HEK293T (cell line): ENCODE measurements at regions not wholly inside any gene's neighbourhood (a gene's known extent, or its start where the extent isn't known, plus 50 kb on each side); places are given as distances from the start of the nearest gene placed in this dataset.
A peak's percentile ranks its signal among the peaks of the same experiment; 100 is the strongest.

Experiments
- CTCF ChIA-PET: fragments of 350-600 bp; formaldehyde crosslinking; extraction: SDS; loops from one replicate; lab custom pipeline; 2021; ENCODE audit warnings: antibody characterized with exemption, inconsistent platforms; lab: Yijun Ruan, JAX
- POLR2A ChIA-PET: fragments of 350-600 bp; formaldehyde crosslinking; extraction: SDS; loops from one replicate; lab custom pipeline; 2020; ENCODE audit warnings: antibody characterized with exemption, inconsistent platforms; lab: Yijun Ruan, JAX
- DNase-seq: peaks from one replicate; pipeline ENCODE4 v3.0.0; 2012; ENCODE audit warnings: mixed read lengths; ENCODE audit errors: extremely low spot score
- ARNT ChIP-seq: fragments of 450-650 bp; IDR thresholded peaks from 2 replicates; pipeline ENCODE4 v1.6.1; 2017; ENCODE audit warnings: mild to moderate bottlenecking
- BHLHE40 ChIP-seq: fragments of 450-650 bp; IDR thresholded peaks from 2 replicates; pipeline ENCODE4 v1.6.1; 2016; ENCODE audit warnings: mild to moderate bottlenecking, moderate library complexity, borderline replicate concordance
- CTBP1 ChIP-seq: fragments of 450-650 bp; IDR thresholded peaks from 2 replicates; pipeline ENCODE4 v1.6.1; 2016; ENCODE audit warnings: borderline replicate concordance
- ELF4 ChIP-seq: fragments of 450-650 bp; IDR thresholded peaks from 2 replicates; pipeline ENCODE4 v1.6.1; 2017; ENCODE audit warnings: antibody characterized with exemption
- FOXA1 ChIP-seq: fragments of 450-650 bp; IDR thresholded peaks from 2 replicates; pipeline ENCODE4 v1.6.1; 2016; ENCODE audit warnings: mild to moderate bottlenecking
- FOXK2 ChIP-seq: fragments of 450-650 bp; IDR thresholded peaks from 2 replicates; pipeline ENCODE4 v1.6.1; 2016; ENCODE audit warnings: mild to moderate bottlenecking
- FOXM1 ChIP-seq: fragments of 450-650 bp; IDR thresholded peaks from 2 replicates; pipeline ENCODE4 v1.6.1; 2017; ENCODE audit warnings: mild to moderate bottlenecking, borderline replicate concordance
- HDGF ChIP-seq: fragments of 450-650 bp; IDR thresholded peaks from 2 replicates; pipeline ENCODE4 v1.6.1; 2017; ENCODE audit warnings: antibody characterized with exemption, borderline replicate concordance
- L3MBTL2 ChIP-seq: fragments of 450-650 bp; conservative IDR thresholded peaks from 2 replicates; pipeline ENCODE4 v1.6.1; 2016; ENCODE audit warnings: mild to moderate bottlenecking
- LEF1 ChIP-seq: fragments of 450-650 bp; IDR thresholded peaks from 2 replicates; pipeline ENCODE4 v1.6.1; 2017; ENCODE audit warnings: mild to moderate bottlenecking, borderline replicate concordance
- NFRKB ChIP-seq: fragments of 450-650 bp; IDR thresholded peaks from 2 replicates; pipeline ENCODE4 v1.6.1; 2016; ENCODE audit warnings: mild to moderate bottlenecking, moderate library complexity
- SP1 ChIP-seq: fragments of 450-650 bp; IDR thresholded peaks from 2 replicates; pipeline ENCODE4 v1.6.1; 2017
- SUZ12 ChIP-seq: fragments of 450-650 bp; IDR thresholded peaks from 2 replicates; pipeline ENCODE4 v1.6.1; 2016; ENCODE audit warnings: mild to moderate bottlenecking
- TARDBP ChIP-seq: fragments of 450-650 bp; IDR thresholded peaks from 2 replicates; pipeline ENCODE4 v1.6.1; 2016
- ZNF384 ChIP-seq: fragments of 450-650 bp; IDR thresholded peaks from 2 replicates; pipeline ENCODE4 v1.6.1; 2016
- TF ChIP-seq, protein P1 (sequence below): fragments of 450-650 bp; IDR thresholded peaks from 2 replicates; pipeline ENCODE4 v1.6.1; 2016

DNA sequence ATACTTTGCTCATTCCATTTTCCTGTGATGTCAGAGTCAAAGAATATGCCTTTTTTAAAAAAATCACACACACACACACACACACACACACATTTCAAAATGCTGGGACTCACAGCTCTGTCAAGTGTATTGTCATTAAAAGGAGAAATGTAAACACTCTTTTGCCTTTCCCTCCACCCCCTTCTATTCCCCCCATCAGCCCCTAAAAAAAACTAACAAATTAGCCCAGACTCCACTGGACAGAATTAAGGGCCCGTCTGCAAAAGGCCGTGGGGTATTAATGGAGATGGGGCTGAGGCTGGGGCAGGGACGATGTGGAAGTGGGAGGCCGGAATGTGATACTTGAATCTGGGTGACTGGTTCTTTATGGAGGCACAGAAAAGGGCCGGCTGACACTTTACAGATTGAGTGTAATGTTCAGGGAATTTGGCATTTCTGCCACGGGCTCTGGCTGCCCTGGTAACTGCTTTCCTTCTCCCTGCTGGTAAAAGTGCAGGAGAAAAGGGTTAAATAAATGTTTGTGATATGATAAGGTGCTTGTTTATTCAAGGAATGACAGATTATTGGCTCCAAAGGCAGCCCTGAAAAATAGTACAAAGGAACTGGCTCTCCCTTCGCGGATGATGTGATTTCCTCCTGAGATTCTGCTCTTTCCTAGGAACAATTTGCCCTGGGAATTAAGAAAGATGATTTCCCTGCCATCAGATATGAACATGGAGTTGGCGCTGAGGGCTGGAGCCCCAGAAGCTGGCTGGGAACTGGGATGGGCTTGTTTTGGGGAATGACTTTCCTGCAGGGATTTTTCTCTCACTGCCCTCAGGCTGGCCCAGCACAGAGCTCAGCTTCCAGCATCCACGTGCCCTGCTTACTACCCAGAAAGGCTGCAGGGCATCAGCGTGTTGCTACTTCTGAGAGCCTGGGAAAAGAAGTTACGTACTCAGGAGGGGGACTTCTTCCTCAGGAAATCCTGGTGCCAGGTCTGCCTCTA lies 52.8 kb upstream of the CTAGE1 start:
- CTCF ChIA-PET = interaction anchor here (1.0 kb wide), 2 partner anchors 92 to 473 kb away, joined by 3 read pairs; no protein-coding TSS in a partner anchor
- TF ChIP-seq ARNT = no peak
- no peak for TF ChIP-seq SUZ12
- peak; percentile 36 for DNase-seq
- POLR2A ChIA-PET = interaction anchor here (0.9 to 1.8 kb wide), 4 partner anchors 8 to 36 kb away, joined by 3 to 4 read pairs (median 3); no protein-coding TSS in a partner anchor

DNA sequence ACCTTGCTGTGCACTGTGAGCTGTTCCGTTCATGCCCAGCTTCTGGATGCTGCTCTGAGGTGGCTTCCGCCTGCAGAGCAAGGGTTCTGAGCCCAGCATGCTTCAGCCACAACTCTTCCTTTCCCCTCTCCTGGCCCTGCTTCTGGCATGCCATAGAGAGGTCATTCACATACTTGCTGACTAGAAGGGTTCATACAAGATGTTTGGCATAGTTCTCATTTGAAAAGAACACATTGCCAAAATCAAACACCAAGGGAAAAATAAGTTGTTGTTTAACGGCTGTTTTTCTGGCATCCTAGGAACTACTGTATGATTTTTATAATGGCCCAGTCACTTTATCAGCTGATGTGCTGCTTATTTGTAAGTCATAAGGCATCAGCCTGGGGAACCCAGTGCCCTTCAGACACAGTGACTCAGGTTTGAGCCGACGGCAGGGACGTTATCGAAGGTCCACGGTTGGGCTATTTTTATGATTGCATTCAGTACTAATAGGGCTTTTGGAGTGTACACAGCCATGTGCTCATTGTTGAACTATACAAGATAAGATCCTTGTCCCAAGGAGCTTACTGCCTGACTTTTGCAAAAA lies 53.9 kb upstream of the CTAGE1 start:
- TF ChIP-seq FOXK2 (no peak), BHLHE40 (no peak), LEF1 (no peak), SUZ12 (no peak), SP1 (no peak), ZNF384 (no peak), ARNT (no peak), L3MBTL2 (no peak), CTBP1 (no peak), NFRKB (no peak), ELF4 (no peak)
- TF ChIP-seq, protein P1, sequence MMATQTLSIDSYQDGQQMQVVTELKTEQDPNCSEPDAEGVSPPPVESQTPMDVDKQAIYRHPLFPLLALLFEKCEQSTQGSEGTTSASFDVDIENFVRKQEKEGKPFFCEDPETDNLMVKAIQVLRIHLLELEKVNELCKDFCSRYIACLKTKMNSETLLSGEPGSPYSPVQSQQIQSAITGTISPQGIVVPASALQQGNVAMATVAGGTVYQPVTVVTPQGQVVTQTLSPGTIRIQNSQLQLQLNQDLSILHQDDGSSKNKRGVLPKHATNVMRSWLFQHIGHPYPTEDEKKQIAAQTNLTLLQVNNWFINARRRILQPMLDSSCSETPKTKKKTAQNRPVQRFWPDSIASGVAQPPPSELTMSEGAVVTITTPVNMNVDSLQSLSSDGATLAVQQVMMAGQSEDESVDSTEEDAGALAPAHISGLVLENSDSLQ = no peak
- POLR2A ChIA-PET = interaction anchor here (0.6 to 1.8 kb wide), 9 partner anchors 9 to 302 kb away, joined by 3 to 4 read pairs (median 3); partner anchors contain the start of gene GATA6
- no peak for DNase-seq
- CTCF ChIA-PET = interaction anchor here (0.9 to 1.5 kb wide), 5 partner anchors 9 to 474 kb away, joined by 3 to 4 read pairs (median 3); no protein-coding TSS in a partner anchor

DNA sequence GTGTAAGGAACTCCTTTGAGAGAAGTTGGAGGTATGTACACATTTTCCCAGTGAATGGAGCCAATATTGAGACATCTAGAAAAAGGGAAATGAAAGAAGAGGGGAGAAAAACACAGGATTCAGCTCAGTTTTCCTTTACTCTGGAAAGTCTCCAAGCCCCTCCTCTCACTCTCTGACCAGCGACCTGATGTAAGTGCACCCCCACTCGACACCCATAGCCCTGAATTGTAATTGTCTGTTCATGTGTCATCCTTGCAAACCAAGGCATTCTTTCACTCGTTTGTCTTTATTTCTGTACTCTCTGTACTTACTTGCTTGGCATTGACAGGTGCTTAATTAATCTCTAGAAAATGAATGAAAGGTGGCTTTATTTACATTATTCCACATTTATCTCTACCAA lies 55.7 kb upstream of the CTAGE1 start:
- POLR2A ChIA-PET = interaction anchor here (1.5 kb wide), 1 partner anchor 21 kb away, joined by 3 read pairs; no protein-coding TSS in a partner anchor
- TF ChIP-seq ZNF384 = no peak
- TF ChIP-seq, protein P1 = no peak
- no peak for TF ChIP-seq LEF1
- no peak for TF ChIP-seq FOXA1
- no peak for TF ChIP-seq CTBP1
- TF ChIP-seq HDGF = no peak
- TF ChIP-seq BHLHE40 = no peak
- TF ChIP-seq L3MBTL2 = no peak
- TF ChIP-seq ARNT = no peak
- TF ChIP-seq TARDBP = no peak
- TF ChIP-seq NFRKB = no peak
- CTCF ChIA-PET = no interaction called here
- no peak for DNase-seq

DNA sequence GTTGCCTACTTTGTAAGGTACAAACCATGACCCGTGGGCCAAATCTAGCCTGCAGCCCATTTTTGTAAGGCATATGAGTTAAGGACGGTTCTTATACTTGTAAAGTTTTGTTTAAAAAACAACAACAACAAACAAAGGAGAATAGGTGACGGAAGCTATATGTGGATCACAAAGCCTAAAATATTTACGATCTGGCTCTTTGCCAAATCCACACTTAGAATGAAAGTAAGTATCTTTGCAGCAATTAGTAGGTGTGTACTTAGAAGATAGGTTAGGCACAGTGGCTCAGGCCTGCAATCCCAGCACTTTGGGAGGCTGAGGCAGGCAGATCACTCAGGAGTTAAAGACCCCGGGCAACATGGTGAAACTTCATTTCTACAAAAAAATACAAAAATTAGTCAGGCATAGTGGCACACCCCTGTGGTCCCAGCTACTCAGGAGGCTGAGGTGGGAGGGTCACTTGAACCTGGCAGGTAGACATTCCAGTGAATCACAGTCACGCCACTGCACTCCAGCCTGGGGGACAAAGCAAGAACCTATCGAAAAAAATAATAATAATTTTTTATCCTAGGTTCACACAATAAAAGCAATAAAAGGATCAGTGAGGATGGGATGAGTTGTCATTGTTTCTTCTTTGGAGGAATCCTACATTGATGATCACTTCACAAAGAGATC lies 57.8 kb upstream of the CTAGE1 start:
- ChIA-PET CTCF (no interaction called here), POLR2A (interaction anchor here (1.4 kb wide), 1 partner anchor 86 kb away, joined by 3 read pairs; no protein-coding TSS in a partner anchor)
- TF ChIP-seq FOXM1 (no peak), SUZ12 (no peak), L3MBTL2 (no peak), ELF4 (no peak), ARNT (no peak), CTBP1 (no peak), HDGF (no peak), ZNF384 (no peak), FOXK2 (no peak), NFRKB (no peak), BHLHE40 (no peak), FOXA1 (no peak), TARDBP (no peak), LEF1 (no peak)
- no peak for DNase-seq

DNA sequence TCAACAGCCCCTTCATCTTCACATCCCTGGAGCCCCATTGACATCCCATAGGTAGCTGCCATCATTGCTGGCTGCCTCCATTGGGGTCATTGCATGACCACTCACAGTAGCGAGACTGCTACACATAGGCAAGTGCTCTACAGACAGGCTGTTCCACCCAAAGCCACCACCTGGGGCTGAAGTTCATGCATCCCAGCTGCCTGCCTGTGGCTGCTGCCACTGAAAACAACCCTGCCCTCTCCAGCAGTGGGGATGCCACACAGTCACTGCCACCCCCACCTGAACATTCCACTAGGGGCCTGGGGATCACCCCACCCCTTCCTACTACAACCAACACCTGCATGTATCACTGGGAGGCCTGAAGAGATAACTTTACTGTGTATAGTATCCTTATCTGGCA lies 59.5 kb upstream of the CTAGE1 start:
- TF ChIP-seq ARNT = no peak
- TF ChIP-seq LEF1 = no peak
- TF ChIP-seq FOXM1 = no peak
- TF ChIP-seq, protein P1 = no peak
- no peak for TF ChIP-seq ZNF384
- TF ChIP-seq CTBP1 = no peak
- TF ChIP-seq TARDBP = no peak
- TF ChIP-seq FOXA1 = no peak
- TF ChIP-seq NFRKB = no peak
- CTCF ChIA-PET = interaction anchor here (0.9 kb wide), 1 partner anchor 9 kb away, joined by 3 read pairs; no protein-coding TSS in a partner anchor

More for the DNA sequence above, 59.5 kb upstream of the CTAGE1 start:
- DNase-seq = no peak
- POLR2A ChIA-PET = interaction anchor here (1.4 to 2.2 kb wide), 3 partner anchors 11 to 85 kb away, joined by 3 to 5 read pairs (median 5); no protein-coding TSS in a partner anchor
